HG02970 (cell line): ENCODE measurements at regions not wholly inside any gene's neighbourhood (a gene's known extent, or its start where the extent isn't known, plus 50 kb on each side); places are given as distances from the start of the nearest gene placed in this dataset.

Experiments used
- ATAC-seq: cut with Tn5 transposase; IDR thresholded peaks from one replicate; pipeline ENCODE4 v1.9.1; 2021; ENCODE audit warnings: mild to moderate bottlenecking, moderate library complexity, moderate number of reproducible peaks; ENCODE audit not compliant: unreplicated experiment, low FRiP score

DNA sequence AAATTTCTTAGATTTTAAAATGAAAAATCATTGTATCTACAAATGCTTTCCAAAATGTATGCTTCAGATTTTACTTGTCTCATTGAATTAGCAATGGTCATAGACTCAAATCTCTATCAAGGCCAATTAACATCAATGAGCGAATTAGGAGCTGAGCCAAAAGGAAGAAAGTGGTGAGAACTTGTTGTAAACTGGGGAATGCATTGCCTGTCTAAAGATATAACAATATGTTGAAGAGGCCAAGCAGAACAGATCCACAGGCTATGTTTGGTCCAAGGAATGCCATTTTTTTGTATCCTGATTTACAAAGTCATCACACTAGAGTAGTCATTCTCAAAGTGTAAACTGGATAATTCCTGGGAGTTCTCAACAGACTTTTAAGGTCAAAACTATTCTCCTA, 370.7 kb downstream of the GJA1 start:
- ATAC-seq, result no peak

DNA sequence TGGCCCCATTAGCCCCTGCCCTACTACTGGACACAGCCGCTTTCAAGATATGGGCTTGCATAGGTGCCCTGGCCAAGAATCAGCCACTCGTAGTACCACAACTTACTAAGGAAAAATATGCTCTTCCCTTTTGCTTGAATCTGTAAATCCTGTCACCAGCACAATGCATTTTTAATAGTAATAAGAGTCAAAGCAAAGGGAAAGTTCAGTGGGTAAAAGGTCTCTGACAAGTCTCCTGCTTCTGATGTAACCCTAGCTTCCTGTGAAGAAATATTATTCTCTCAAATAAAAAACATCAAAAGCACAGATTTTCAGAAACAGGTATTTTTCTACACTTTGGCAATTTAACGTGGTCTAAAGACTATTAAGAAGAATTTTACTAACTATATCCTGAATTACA, 373.8 kb downstream of the GJA1 start:
- no peak for ATAC-seq

DNA sequence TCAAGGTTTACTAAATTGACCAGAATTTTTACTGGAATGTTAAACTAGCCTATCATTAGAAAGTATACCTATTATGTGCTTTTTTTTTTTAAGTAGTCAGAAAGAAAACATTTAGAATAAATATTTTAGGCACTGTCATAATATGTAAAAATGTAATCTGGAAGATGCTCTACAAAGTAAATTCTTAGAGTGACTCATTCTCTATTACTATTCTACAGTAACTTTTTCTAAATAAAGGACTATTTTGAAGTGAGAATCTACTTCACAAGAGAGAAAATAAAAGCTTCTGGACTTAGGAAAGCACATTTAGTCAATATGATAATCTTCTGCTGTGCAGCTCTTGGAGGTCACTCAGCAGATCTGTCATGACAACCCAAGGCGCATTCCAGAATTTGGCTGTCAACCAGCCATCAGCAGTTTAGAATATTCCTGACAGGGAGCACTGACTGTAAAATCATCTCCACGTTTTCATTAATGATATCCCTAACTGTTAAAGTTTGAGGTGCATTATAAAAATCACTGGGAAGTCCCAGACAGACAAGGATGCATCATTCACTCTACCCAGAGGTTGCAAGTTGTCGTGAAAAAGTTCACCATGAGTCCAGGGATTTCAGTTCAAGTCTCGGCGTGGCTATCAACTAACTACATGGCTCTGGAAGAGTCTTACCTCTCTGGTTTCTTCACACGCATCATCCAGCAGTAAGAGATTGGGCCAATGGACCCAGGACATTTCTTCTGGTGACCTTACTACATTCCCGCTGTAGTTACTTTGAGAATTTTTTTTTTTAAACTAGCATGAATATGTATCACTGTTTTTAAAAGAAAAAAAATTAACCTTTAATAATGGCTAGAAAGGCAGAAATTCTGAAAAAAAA, 374.9 kb downstream of the GJA1 start:
- no peak for ATAC-seq

DNA sequence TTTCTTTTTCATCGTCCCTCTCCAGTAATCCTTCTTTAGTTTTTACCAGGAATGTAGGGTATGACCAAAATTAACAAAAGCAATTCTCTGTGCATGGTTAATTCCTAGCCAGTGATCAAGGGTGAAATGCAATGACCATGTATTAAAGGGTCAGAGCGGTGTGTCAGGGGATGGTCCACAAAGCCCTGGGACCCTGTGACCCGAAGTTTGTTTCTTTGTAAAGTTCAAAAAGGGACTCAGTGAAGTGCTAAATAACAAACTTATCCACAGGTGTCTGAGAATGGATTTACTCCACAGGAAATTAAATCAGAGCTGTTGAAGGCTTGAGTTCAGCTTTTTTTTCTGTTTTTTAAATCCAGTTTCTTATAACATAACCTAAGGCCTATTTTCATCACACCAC, 375.7 kb downstream of the GJA1 start:
- no peak for ATAC-seq

DNA sequence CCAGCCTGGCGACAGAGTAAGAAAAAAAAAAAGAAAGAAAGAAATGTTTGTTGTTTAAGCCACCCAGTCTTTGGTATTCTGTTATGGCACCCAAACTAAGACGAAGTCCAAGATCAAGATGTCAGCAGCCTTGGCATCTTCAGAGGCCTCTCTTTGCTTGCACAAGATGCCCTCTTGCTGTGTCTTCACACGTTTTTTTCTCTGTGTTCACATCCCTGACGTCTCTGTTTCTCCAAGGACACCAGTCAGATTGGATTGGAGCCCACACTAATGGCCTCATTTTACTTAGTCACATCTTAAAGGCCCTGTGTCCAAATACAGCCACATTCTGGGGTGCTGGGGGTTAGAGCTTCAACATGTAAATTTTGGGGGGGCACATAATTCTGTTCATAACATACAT, 380.9 kb downstream of the GJA1 start:
- no peak for ATAC-seq

DNA sequence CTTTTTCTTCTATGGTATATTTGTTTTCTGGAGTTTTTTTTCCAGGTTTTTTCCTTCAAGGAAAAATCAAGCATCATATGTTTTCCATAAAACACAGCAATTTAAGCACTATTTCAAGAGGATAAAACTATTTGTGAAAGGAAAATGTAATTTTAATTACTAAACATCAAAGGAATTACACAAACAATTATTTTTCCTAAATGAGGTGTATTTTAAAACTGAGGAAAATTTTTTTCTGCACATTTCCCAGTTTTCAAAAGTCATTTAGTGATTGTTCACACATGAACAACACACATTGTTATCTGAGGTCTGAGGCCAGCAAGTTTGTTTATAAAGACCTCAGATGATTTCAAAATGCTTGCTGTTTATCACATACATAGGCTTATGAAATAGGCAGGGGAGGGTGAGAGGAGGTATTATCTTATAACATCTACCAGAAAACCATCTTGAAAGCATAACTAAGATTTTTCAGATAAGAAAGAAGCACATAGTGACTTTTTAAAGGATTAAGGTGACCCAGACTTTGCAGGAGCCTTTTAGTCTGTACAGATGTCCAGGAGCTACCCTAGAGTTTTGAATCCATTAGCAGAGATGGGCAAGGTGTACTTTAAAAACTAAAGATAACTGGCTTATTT, 381.6 kb downstream of the GJA1 start:
- ATAC-seq, result no peak

DNA sequence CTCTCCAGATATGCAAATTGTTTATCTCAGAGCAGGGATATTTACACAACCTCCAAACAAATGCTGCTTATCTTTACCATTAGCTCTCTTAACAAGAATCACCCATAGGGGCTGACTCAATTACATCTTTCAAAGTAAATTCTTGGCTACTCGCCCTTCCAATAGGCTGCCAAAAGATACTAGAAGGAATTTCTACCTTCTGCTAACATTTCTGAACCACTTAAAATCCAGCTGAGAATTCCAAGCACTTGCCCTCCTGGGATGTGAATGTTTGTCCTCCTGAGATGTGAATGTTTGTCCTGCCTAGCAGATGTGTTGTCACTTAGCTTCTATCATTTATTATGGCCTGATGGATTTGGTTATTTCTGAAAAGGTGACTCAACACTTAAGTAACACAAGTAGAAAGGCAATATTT, 388.0 kb downstream of the GJA1 start:
- ATAC-seq, result no peak

DNA sequence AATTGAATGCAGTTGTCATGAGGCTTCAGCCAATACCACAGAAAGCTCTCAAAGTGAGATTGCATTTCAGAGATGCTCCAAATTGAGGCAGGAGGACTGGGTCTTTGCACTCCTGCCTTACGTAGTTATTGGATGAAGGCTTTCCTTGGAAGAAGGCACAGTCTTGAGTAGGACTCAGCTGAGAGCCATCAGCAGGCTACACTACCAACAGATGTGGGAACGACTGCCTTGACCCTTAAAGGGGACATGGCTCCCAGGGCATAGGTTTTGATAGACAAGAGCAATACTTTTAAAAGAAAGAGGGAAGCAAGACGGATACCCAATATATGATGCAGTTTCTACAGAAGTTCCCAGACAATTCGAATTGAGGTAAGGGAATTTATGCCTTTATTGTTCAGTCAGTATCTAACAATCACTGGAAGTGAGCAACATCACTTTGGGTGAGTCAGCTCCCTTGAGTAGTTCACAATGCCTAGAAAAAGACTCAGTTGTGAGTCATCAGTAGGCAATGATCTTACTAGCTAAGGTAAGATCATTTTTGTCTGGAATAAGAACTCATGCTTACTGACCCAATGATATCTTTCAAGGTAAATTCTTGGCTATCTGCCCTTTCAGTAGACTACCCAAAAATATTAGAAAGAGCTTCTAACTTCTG, 390.8 kb downstream of the GJA1 start:
- no peak for ATAC-seq

DNA sequence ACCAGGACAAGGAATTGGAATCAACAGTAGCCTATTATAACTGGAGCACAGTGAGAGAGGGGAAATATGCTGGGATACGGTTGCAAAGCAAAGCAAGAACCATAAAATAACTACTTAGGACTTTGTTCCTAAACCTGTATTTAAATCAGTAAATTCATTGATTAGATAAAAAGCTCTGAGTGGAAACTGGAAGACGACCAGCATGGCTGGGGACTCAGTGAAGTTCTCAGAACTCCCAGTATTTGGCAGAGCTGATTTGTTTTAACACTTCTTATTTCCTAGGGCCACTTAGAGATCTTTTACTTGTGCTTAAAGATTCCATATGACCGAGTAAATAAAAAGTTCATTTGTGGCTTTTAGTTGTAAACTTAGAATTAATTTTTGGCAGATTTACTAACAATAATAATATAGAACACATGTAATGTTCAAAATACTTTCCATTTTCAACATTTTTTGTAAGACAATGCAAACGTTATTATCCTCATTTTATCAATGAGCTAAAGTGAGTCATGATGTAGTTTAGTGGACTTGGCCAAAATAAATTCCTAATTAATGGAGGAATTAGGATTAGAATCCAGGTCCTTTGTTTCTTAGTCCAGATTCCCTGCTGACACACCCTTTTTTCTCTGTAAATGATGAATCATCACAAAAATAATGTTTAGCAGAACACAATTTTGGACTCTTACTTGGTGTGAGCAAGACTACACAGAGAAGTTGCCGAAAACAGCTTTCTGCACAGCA, 392.9 kb downstream of the GJA1 start:
- ATAC-seq, result no peak

DNA sequence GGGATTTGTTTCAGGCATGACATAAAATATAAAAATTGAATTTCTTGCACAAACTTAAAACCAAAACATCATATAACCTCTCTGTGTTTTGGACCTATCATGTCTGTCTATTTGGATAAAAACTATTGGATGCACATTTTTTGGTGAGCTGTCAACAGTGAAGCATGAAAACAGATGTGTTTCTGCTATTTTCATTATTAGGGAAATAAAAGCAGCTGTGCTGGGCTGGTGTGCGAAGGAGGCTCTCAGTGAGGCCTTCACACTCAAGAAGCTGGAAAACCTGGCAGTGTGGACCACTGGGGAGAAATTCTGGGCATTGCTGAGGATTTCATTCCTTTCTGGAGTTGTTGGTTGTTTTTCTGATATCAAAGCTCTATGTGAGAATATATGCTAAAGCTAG, 395.3 kb downstream of the GJA1 start:
- ATAC-seq, result no peak

DNA sequence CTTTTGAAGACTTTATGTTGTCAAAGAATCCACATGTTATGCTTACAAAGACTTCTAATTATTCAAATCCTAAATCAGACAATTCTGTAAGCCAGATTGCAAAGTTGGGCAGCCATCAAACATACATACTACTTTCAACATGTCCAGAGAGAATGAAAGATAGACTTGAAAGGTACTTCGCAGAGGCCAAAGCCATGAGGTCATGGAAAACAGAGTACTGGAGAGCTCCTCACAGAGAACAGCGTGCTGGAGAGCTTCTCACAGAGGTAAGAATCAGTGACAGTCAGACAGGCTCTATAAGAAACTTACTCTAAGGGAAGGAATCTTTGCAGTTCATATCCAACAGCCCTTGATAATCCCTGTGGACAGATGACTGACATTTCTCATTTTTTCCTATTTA, 400.2 kb downstream of the GJA1 start:
- ATAC-seq, result no peak

DNA sequence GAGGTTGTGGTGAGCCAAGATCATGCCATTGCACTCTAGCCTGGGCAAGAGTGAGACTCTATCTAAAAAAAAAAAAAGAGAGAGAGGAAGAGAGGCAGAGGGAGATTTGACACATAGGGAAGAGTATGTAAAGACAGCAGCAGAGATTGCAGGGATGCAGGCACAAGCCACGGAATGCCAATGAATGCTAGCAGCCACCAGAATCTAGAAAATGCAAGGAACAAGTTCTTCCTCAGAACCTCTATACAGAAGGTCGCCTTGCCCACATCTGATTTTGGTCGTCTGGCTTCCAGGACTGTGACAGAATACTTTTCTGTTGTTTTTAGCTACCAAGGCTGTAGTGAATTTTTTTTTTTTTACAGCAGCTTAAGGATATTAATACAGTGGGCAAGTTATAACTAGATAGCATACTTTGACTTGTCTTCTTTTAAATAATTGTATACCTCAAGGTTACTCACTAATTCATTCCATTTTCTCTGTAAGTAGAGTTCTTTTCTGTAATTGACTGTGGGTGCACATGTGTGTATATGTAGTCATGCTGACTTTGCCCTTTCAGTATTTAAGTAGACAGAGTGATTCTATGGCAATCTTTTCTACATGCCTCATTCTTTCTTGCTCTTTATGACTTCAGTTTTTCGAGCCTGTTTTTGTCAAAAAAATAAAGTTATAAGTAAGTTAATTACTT, 402.2 kb downstream of the GJA1 start:
- ATAC-seq, result no peak

DNA sequence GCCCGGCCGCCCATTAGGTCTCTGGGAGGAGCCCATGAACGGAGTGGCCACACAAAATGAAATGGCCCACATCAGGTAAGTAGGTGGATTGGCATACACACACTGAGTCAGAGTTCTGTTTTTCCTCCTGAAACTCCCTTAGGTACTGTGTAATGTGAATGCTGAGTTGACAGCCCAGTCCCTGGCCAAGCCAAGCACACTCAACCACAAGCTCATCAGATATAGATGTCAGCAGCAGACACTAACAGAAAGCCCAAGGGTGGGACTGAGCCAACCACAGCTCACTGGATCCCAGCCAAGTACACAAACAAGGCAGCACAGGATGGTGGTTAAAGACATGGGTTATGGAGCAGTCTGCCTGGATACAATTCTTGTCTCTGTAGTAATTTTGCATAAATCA, 403.4 kb downstream of the GJA1 start:
- no peak for ATAC-seq

DNA sequence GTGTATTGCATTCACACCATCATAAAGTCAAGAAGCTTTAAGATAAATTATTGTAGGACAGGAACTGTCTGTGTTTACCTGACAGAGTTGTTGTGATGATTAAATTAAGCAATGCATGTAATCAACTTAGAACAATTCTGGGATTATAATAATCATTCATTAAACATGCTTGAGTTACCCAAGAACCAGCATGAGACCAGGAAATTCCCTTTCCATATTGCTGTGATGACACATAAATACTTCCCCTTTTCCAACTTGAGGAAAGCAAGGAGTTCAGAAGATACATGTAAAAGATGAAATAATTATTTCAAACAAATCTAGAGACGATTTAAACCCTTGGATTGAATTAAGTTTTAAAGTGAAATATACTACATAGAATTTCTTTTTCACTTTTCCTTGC, 404.4 kb downstream of the GJA1 start:
- no peak for ATAC-seq

DNA sequence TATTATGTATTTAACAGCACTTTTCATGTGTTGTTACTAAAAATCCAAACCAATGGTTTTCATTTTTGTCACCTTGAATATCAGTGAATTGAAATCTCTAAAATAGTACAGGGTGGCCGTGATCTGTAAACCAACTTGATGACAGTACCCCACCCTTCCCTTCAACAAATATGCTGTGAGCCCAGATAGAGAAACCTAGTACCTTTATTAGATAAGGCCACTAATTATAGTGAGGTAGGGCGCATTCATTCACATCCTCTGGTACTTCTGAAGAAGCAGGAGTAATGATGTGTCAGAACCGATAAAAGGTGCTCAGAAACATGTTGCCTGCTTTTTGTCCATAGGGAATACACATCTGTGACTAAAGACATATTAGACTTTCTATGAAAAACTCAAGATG, 409.5 kb downstream of the GJA1 start:
- ATAC-seq, result no peak

DNA sequence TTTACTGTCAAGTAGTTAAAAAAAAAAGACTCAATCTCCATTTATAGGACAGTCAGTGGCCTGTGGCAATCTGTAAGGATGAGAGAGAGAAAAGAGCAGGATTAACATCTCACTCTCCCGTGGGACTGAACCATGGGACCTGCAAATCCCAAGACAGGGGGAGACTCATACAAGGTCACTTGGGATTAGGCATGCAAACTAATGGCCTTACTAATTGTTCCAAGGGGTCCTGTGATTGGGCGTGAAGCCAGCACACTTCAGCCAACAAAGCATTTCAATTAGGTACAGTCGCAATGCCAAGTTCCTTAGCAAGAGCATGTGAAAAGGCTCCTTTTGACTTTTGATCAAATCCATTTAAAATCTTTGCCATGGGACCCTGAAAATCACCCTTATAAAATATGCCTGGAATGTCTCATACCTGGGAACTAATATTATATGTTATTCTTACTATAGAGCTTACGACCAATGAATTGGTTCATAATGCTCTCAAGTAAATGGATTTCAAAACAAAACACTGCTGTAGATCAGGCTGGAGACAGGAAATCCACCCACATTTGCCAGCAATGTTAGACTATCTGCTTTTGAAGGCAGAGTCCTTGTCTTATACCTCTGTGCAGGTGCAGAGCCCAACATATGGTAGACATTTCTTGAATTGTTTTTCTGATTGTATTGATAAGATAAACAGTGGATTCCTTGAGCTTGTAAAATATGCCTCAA, 412.5 kb downstream of the GJA1 start:
- ATAC-seq, result no peak

DNA sequence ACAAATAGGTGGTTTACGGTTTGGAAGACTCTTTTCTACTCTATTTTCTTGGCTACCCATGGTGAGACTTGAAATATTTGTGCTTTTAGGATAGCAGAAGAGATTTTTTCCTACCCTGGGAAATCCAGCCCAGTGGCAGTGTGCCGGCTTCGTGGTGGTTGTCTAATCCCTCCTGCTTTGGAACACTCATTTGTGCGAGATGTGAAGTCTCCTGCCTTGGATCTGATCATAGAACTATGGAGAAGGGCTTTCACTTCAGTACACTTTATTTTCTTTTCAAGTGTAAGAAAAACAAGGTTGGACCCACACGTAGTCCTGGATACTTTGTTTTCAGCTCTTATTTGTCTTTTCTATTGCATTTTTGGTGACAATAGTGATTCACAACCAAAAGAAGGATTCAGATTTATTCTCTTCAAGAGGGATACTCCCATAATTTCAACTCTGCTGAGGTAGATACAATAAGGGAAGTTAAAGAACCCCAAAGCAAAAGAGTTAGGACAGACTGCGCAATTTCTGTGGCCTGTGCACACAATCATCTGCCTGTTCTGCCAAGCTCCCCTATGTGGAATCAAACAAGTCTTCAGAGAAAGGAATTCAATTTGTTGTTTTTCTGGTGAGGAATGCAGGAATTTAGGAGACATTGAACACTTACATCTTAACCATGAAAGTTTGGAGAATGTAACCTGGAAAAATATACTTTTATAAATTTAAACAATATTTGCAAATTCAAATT, 413.2 kb downstream of the GJA1 start:
- ATAC-seq, result no peak

DNA sequence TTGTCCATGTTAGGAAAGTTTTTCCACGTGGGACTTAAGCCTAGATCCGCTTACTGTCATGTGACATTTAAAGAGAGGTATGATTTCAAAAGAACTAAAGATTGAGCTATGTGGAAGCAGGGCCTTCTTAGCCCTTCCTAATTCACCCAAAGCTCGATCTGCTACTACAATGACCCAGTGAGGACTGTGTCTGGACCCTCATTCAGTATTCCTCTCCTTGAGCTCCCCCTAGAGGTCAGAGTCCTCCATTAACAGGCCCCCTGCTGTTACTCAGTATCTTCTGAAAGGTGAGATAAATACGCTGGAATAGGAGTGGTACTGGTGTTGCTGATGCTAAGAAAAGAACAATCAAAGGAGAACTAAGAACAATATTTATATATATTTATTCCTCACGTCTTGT, 414.0 kb downstream of the GJA1 start:
- no peak for ATAC-seq

DNA sequence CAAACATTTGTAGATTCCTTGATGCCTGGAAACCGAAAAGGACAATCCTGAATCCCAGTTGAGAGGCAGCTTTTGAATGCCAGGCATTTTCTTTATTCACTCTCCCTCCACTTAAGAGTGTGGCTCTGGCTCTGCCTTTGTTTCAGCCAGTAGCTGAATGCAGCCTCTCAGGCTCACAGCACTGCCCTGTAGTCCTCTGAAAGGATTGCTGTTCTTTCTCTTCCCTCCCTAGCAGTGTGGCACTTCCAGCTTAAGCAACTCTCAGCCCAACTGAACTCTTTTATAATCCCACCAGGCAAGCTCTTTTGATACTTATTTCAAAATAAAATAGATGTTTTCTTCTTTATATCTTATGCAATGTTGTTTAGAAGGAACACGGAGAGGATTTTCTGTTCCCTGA, 415.6 kb downstream of the GJA1 start:
- no peak for ATAC-seq
